ENCODE measurements at regions not wholly inside any gene's neighbourhood (a gene's known extent, or its start where the extent isn't known, plus 50 kb on each side); places are given as distances from the start of the nearest gene placed in this dataset.

DNA sequence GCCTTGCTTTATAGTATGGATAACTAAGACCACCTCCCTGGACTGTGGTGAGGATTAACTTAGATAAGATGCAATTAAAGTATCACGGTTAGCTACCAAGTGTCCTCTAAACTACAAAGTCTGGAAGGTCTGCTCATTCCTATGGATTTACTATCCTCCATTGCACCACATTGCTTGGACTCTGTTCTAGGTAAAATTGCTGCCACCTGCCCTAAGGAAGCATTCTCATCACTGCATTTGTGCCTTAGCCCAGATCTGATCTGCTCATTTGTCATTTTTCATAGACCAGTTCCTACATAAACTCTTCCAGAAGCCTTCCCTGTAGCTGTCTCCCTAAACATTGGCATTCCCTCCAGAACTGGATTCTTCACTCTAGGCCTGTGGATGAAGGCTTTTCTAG lies 380.0 kb downstream of the INSC start:
- TF ChIP-seq, protein P1, sequence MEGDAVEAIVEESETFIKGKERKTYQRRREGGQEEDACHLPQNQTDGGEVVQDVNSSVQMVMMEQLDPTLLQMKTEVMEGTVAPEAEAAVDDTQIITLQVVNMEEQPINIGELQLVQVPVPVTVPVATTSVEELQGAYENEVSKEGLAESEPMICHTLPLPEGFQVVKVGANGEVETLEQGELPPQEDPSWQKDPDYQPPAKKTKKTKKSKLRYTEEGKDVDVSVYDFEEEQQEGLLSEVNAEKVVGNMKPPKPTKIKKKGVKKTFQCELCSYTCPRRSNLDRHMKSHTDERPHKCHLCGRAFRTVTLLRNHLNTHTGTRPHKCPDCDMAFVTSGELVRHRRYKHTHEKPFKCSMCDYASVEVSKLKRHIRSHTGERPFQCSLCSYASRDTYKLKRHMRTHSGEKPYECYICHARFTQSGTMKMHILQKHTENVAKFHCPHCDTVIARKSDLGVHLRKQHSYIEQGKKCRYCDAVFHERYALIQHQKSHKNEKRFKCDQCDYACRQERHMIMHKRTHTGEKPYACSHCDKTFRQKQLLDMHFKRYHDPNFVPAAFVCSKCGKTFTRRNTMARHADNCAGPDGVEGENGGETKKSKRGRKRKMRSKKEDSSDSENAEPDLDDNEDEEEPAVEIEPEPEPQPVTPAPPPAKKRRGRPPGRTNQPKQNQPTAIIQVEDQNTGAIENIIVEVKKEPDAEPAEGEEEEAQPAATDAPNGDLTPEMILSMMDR (conservative IDR thresholded peaks at IDR 0.05; ENCODE audit: low read length) = no peak
- no peak for TF ChIP-seq EZH2phosphoT487 (IDR thresholded peaks at IDR 0.05; ENCODE audit: borderline replicate concordance)
